HG03575 (cell line): ENCODE measurements at regions not wholly inside any gene's neighbourhood (a gene's known extent, or its start where the extent isn't known, plus 50 kb on each side); places are given as distances from the start of the nearest gene placed in this dataset.

Experiments used
- ATAC-seq: cut with Tn5 transposase; IDR thresholded peaks from one replicate; pipeline ENCODE4 v1.9.1; 2021; ENCODE audit not compliant: unreplicated experiment, insufficient number of reproducible peaks, low FRiP score; ENCODE audit errors: extremely low read depth

- no peak for ATAC-seq
These were observed 85.2 kb downstream of the POLR1F start for GRCh38 chr7:19623676-19624075.

GRCh38 chr7:19621740-19622139 is 87.1 kb downstream of the POLR1F start:
- no peak for ATAC-seq

GRCh38 chr7:19620470-19620869 is 88.4 kb downstream of the POLR1F start:
- ATAC-seq = no peak

GRCh38 chr7:19619122-19619521 is 89.7 kb downstream of the POLR1F start:
- ATAC-seq = no peak

GRCh38 chr7:19617901-19618300 is 90.9 kb downstream of the POLR1F start:
- ATAC-seq = no peak

- ATAC-seq = no peak
These were observed 98.5 kb downstream of the POLR1F start for GRCh38 chr7:19610194-19610943.

GRCh38 chr7:19589446-19589845 is 119.4 kb downstream of the POLR1F start:
- ATAC-seq = no peak

- ATAC-seq = no peak
These were observed 121.5 kb downstream of the POLR1F start for GRCh38 chr7:19587291-19587690.

- no peak for ATAC-seq
These were observed 123.1 kb downstream of the POLR1F start for GRCh38 chr7:19585761-19586160.

- ATAC-seq = no peak
These were observed 132.8 kb downstream of the POLR1F start for GRCh38 chr7:19575909-19576557.

- no peak for ATAC-seq
These were observed 134.7 kb downstream of the POLR1F start for GRCh38 chr7:19574131-19574530.

GRCh38 chr7:19572566-19572965 is 136.3 kb downstream of the POLR1F start:
- no peak for ATAC-seq

GRCh38 chr7:19567011-19567410 is 141.8 kb downstream of the POLR1F start:
- no peak for ATAC-seq

- no peak for ATAC-seq
These were observed 143.2 kb downstream of the POLR1F start for GRCh38 chr7:19565602-19566001.

- ATAC-seq = no peak
These were observed 147.6 kb downstream of the POLR1F start for GRCh38 chr7:19561121-19561805.

GRCh38 chr7:19560111-19560883 is 148.5 kb downstream of the POLR1F start:
- no peak for ATAC-seq

- no peak for ATAC-seq
These were observed 150.3 kb downstream of the POLR1F start for GRCh38 chr7:19558527-19558926.

- no peak for ATAC-seq
These were observed 150.9 kb downstream of the POLR1F start for GRCh38 chr7:19557726-19558465.

- no peak for ATAC-seq
These were observed 154.3 kb downstream of the POLR1F start for GRCh38 chr7:19554581-19554980.
